HG03565 (cell line): ENCODE measurements at regions not wholly inside any gene's neighbourhood (a gene's known extent, or its start where the extent isn't known, plus 50 kb on each side); places are given as distances from the start of the nearest gene placed in this dataset.

ENCODE experiments used
- ATAC-seq: cut with Tn5 transposase; IDR thresholded peaks from one replicate; pipeline ENCODE4 v1.9.1; 2021; ENCODE audit warnings: mild to moderate bottlenecking, moderate library complexity; ENCODE audit not compliant: unreplicated experiment

- no peak for ATAC-seq
These were observed 127.9 kb upstream of the NAA20 start for GRCh38 chr20:19889011-19889953.

- ATAC-seq, result no peak
These were observed 126.6 kb upstream of the NAA20 start for GRCh38 chr20:19890445-19891051.

- ATAC-seq, result no peak
These were observed 123.8 kb upstream of the NAA20 start for GRCh38 chr20:19893356-19893755.

- no peak for ATAC-seq
These were observed 121.4 kb upstream of the NAA20 start for GRCh38 chr20:19895761-19896160.

- ATAC-seq, result no peak
These were observed 119.3 kb upstream of the NAA20 start for GRCh38 chr20:19897891-19898290.

GRCh38 chr20:19901226-19901625 lies 115.9 kb upstream of the NAA20 start:
- no peak for ATAC-seq

- ATAC-seq, result no peak
These were observed 113.9 kb upstream of the NAA20 start for GRCh38 chr20:19903168-19903811.

- no peak for ATAC-seq
These were observed 109.7 kb upstream of the NAA20 start for GRCh38 chr20:19907326-19908056.

- ATAC-seq, result no peak
These were observed 108.6 kb upstream of the NAA20 start for GRCh38 chr20:19908576-19908975.

- ATAC-seq, result no peak
These were observed 107.4 kb upstream of the NAA20 start for GRCh38 chr20:19909725-19910124.

GRCh38 chr20:19911810-19912382 lies 105.3 kb upstream of the NAA20 start:
- ATAC-seq, result no peak

- ATAC-seq, result no peak
These were observed 103.8 kb upstream of the NAA20 start for GRCh38 chr20:19913349-19913748.

- ATAC-seq, result peak; percentile 37
These were observed 103.1 kb upstream of the NAA20 start for GRCh38 chr20:19913927-19914614.

GRCh38 chr20:19915111-19915798 lies 101.9 kb upstream of the NAA20 start:
- ATAC-seq, result no peak

GRCh38 chr20:19916531-19917485 lies 100.4 kb upstream of the NAA20 start:
- no peak for ATAC-seq

- ATAC-seq, result no peak
These were observed 98.2 kb upstream of the NAA20 start for GRCh38 chr20:19918965-19919329.

GRCh38 chr20:19920381-19921138 lies 96.6 kb upstream of the NAA20 start:
- no peak for ATAC-seq

- ATAC-seq, result no peak
These were observed 95.8 kb upstream of the NAA20 start for GRCh38 chr20:19921284-19921793.
